Gastrocnemius medialis (tissue), 4 donors: ENCODE measurements at regions not wholly inside any gene's neighbourhood (a gene's known extent, or its start where the extent isn't known, plus 50 kb on each side); places are given as distances from the start of the nearest gene placed in this dataset.

ENCODE experiments used
- ATAC-seq, 2 donors: fragments of 150-250 bp; one replicate each; pipeline ENCODE4 v1.9.1; 2016
- DNase-seq, 2 donors: peaks; one replicate each; pipeline ENCODE4 v3.0.0-alpha.2; 2019
- H3K27ac ChIP-seq, 4 donors: fragments of 200-600 bp; sonication (generic); 1 replicate in 1 of 4; 2 replicates in 3 of 4; pipeline ENCODE4 v1.5.1; 2016 to 2018; ENCODE audit warnings: mild to moderate bottlenecking in 2 of 4, moderate library complexity in 1 of 4
- H3K27me3 ChIP-seq, 3 donors: fragments of 200-600 bp; sonication (generic) in 2 of 3; 1 replicate in 1 of 3; 2 replicates in 2 of 3; pipeline versions ENCODE4 v1.5.1 to v1.6.0; 2016 to 2019; ENCODE audit warnings: mild to moderate bottlenecking in 1 of 3, moderate library complexity in 1 of 3
- H3K36me3 ChIP-seq, 2 donors: fragments of 200-600 bp; sonication (generic) in 1 of 2; one replicate each; pipeline ENCODE4 v1.5.1; 2017 to 2018
- H3K4me1 ChIP-seq, 2 donors: fragments of 200-600 bp; sonication (generic) in 1 of 2; one replicate each; pipeline ENCODE4 v1.5.1; 2016 to 2017; ENCODE audit warnings: mild to moderate bottlenecking in 2 of 2
- H3K4me3 ChIP-seq, 4 donors: fragments of 200-600 bp; sonication (generic) in 3 of 4; 1 replicate in 1 of 4; 2 replicates in 3 of 4; pipeline ENCODE4 v1.5.1; 2016 to 2019; ENCODE audit warnings: mild to moderate bottlenecking in 2 of 4
- H3K9me3 ChIP-seq, 3 donors: fragments of 200-600 bp; sonication (generic) in 2 of 3; 1 replicate in 1 of 3; 2 replicates in 2 of 3; pipeline ENCODE4 v1.5.1; 2016 to 2019
- CTCF ChIP-seq, 5 experiments: fragments of 450-650 bp in 3 of 5; fragments of 200-600 bp in 2 of 5; sonication (generic) in 2 of 5; IDR thresholded peaks in 4 of 5; conservative IDR thresholded peaks in 1 of 5; 1 replicate in 4 of 5; 2 replicates in 1 of 5; pipeline ENCODE4 v1.5.1; 2016 to 2019; ENCODE audit warnings: antibody characterized with exemption in 5 of 5, mild to moderate bottlenecking in 3 of 5, moderate library complexity in 3 of 5
- POLR2A ChIP-seq, 2 donors: fragments of 450-650 bp; IDR thresholded peaks; one replicate each; pipeline ENCODE4 v1.6.1; 2017; ENCODE audit warnings: antibody characterized with exemption in 2 of 2, mild to moderate bottlenecking in 2 of 2, moderate library complexity in 2 of 2
- in situ Hi-C, 4 donors: fragments of 200-750 bp; cut with MboI; loops; one replicate each; pipeline versions ENCODE4 v1.15.0 to v1.8.0; 2017; ENCODE audit warnings: low sequenced_read_pairs in 4 of 4
- intact Hi-C: fragments of 100-400 bp; cut with DNase I; formaldehyde crosslinking; loops from one replicate; pipeline ENCODE4 v1.15.1; 2023; ENCODE audit warnings: low total_unique reads

GRCh38 chr1:67952071-67952470 lies 98.4 kb downstream of the DIRAS3 start:
- Histone ChIP-seq H3K27ac (no peak overlapping the region), H3K36me3 (no peaks in the 10 kb centered on the region), H3K9me3 (no peaks in the 10 kb centered on the region), H3K4me3 (no peak overlapping the region), H3K4me1 (peaks cover 4 to 5% of the 10 kb centered on the region in 2 donors), H3K27me3 (no peaks in the 10 kb centered on the region)
- ATAC-seq (no peak), DNase-seq (no peak)
- in situ Hi-C loops (no loop called here), intact Hi-C loops (no loop called here)
- TF ChIP-seq CTCF (IDR thresholded peaks at IDR 0.05 in 4 of 5, conservative IDR thresholded peaks at IDR 0.05 in 1 of 5) (no peak), POLR2A (IDR thresholded peaks at IDR 0.05) (no peak)

- DNase-seq (no peak), ATAC-seq (no peak)
- no peak for TF ChIP-seq CTCF (IDR thresholded peaks at IDR 0.05 in 4 of 5, conservative IDR thresholded peaks at IDR 0.05 in 1 of 5)
- TF ChIP-seq POLR2A (IDR thresholded peaks at IDR 0.05) = no peak
- Histone ChIP-seq H3K9me3 (no peaks in the 10 kb centered on the region), H3K27me3 (no peaks in the 10 kb centered on the region), H3K36me3 (no peaks in the 10 kb centered on the region), H3K4me1 (peaks cover 8 to 13% of the 10 kb centered on the region in 2 donors), H3K27ac (no peak overlapping the region), H3K4me3 (no peak overlapping the region)
- in situ Hi-C loops (no loop called here), intact Hi-C loops (no loop called here)
These were observed 99.4 kb downstream of the DIRAS3 start for GRCh38 chr1:67951014-67951413.

- no peaks in the 10 kb centered on the region for H3K27me3 ChIP-seq
- H3K4me1 ChIP-seq = peaks cover 14 to 16% of the 10 kb centered on the region in 2 donors
- intact Hi-C loops (no loop called here), in situ Hi-C loops (no loop called here)
- no peak overlapping the region for H3K4me3 ChIP-seq
- TF ChIP-seq POLR2A (IDR thresholded peaks at IDR 0.05) = no peak
- no peak for TF ChIP-seq CTCF (IDR thresholded peaks at IDR 0.05 in 4 of 5, conservative IDR thresholded peaks at IDR 0.05 in 1 of 5)
- H3K9me3 ChIP-seq = no peaks in the 10 kb centered on the region
- DNase-seq (no peak), ATAC-seq (no peak)
- no peak overlapping the region for H3K27ac ChIP-seq
- no peaks in the 10 kb centered on the region for H3K36me3 ChIP-seq
These were observed 102.0 kb downstream of the DIRAS3 start for GRCh38 chr1:67948151-67949080.

GRCh38 chr1:67947114-67947513 lies 103.3 kb downstream of the DIRAS3 start:
- H3K27ac ChIP-seq = no peak overlapping the region
- DNase-seq = no peak
- no peaks in the 10 kb centered on the region for H3K36me3 ChIP-seq
- no peak overlapping the region for H3K4me3 ChIP-seq
- TF ChIP-seq CTCF (IDR thresholded peaks at IDR 0.05 in 4 of 5, conservative IDR thresholded peaks at IDR 0.05 in 1 of 5) (no peak), POLR2A (IDR thresholded peaks at IDR 0.05) (no peak)
- intact Hi-C loops = no loop called here
- no peaks in the 10 kb centered on the region for H3K27me3 ChIP-seq
- no peak for ATAC-seq
- in situ Hi-C loops = no loop called here
- H3K9me3 ChIP-seq = no peaks in the 10 kb centered on the region
- H3K4me1 ChIP-seq = peaks cover 11 to 16% of the 10 kb centered on the region in 2 donors
